ENCODE measurements at regions not wholly inside any gene's neighbourhood (a gene's known extent, or its start where the extent isn't known, plus 50 kb on each side); places are given as distances from the start of the nearest gene placed in this dataset.

GRCh38 chr16:62929593-62929992 lies 893.4 kb upstream of the CDH8 start:
- no peak for TF ChIP-seq EZH2 (IDR thresholded peaks at IDR 0.05; ENCODE audit: borderline replicate concordance)
- TF ChIP-seq CTCF (IDR thresholded peaks at IDR 0.05; ENCODE audit: poor library complexity): no peak
- TF ChIP-seq EZH2phosphoT487 (IDR thresholded peaks at IDR 0.05; ENCODE audit: low read depth, severe bottlenecking, unreplicated experiment): no peak
- Histone ChIP-seq H3K36me3 (replicated peaks; ENCODE audit: insufficient read depth, low read depth) (no peaks in the 10 kb centered on the region), H4K20me1 (ENCODE audit: insufficient read depth, poor library complexity, severe bottlenecking) (no peaks in the 10 kb centered on the region), H3K4me1 (ENCODE audit: insufficient read depth) (no peaks in the 10 kb centered on the region), H3K79me2 (no peaks in the 10 kb centered on the region), H3K27me3 (no peaks in the 10 kb centered on the region), H3K27ac (no peak overlapping the region), H3K9me2 (replicated peaks; ENCODE audit: insufficient read depth) (no peaks in the 10 kb centered on the region), H3K4me3 (no peak overlapping the region), H3K9me3 (ENCODE audit: low read depth) (no peaks in the 10 kb centered on the region), H3K4me2 (no peak overlapping the region), H2AFZ (no peak overlapping the region)
- 79% methylated on average over 3 of the region's 3 CpGs for WGBS (ENCODE audit: low lambda C conversion rate, missing lambda C conversion rate)
- DNase-seq (ENCODE audit: low spot score): no peak

- Histone ChIP-seq H3K9me2 (replicated peaks; ENCODE audit: insufficient read depth) (no peaks in the 10 kb centered on the region), H3K4me2 (no peak overlapping the region), H3K4me1 (ENCODE audit: insufficient read depth) (no peaks in the 10 kb centered on the region), H3K27me3 (no peaks in the 10 kb centered on the region), H3K27ac (no peak overlapping the region), H2AFZ (no peak overlapping the region), H3K9me3 (ENCODE audit: low read depth) (no peaks in the 10 kb centered on the region), H4K20me1 (ENCODE audit: insufficient read depth, poor library complexity, severe bottlenecking) (no peaks in the 10 kb centered on the region), H3K4me3 (no peak overlapping the region), H3K36me3 (replicated peaks; ENCODE audit: insufficient read depth, low read depth) (no peaks in the 10 kb centered on the region), H3K79me2 (no peaks in the 10 kb centered on the region)
- TF ChIP-seq CTCF (IDR thresholded peaks at IDR 0.05; ENCODE audit: poor library complexity): no peak
- no peak for TF ChIP-seq EZH2 (IDR thresholded peaks at IDR 0.05; ENCODE audit: borderline replicate concordance)
- TF ChIP-seq EZH2phosphoT487 (IDR thresholded peaks at IDR 0.05; ENCODE audit: low read depth, severe bottlenecking, unreplicated experiment): no peak
- DNase-seq (ENCODE audit: low spot score): no peak
- 59% methylated on average over 2 of the region's 2 CpGs for WGBS (ENCODE audit: low lambda C conversion rate, missing lambda C conversion rate)
Measured at GRCh38 chr16:62927122-62927521, 890.9 kb upstream of the CDH8 start.

- H3K9me3 ChIP-seq (ENCODE audit: low read depth): no peaks in the 10 kb centered on the region
- 85% methylated on average over 5 of the region's 5 CpGs for WGBS (ENCODE audit: low lambda C conversion rate, missing lambda C conversion rate)
- no peaks in the 10 kb centered on the region for H4K20me1 ChIP-seq (ENCODE audit: insufficient read depth, poor library complexity, severe bottlenecking)
- no peaks in the 10 kb centered on the region for H3K27me3 ChIP-seq
- H3K36me3 ChIP-seq (replicated peaks; ENCODE audit: insufficient read depth, low read depth): no peaks in the 10 kb centered on the region
- no peaks in the 10 kb centered on the region for H3K4me1 ChIP-seq (ENCODE audit: insufficient read depth)
- no peak overlapping the region for H3K27ac ChIP-seq
- H3K79me2 ChIP-seq: no peaks in the 10 kb centered on the region
- H3K4me3 ChIP-seq: no peak overlapping the region
- H3K4me2 ChIP-seq: no peak overlapping the region
- no peak for DNase-seq (ENCODE audit: low spot score)
- no peak overlapping the region for H2AFZ ChIP-seq
- no peaks in the 10 kb centered on the region for H3K9me2 ChIP-seq (replicated peaks; ENCODE audit: insufficient read depth)
- TF ChIP-seq CTCF (IDR thresholded peaks at IDR 0.05; ENCODE audit: poor library complexity): no peak
- no peak for TF ChIP-seq EZH2 (IDR thresholded peaks at IDR 0.05; ENCODE audit: borderline replicate concordance)
Measured at GRCh38 chr16:62926121-62926801, 890.0 kb upstream of the CDH8 start.
